ENCODE measurements at regions not wholly inside any gene's neighbourhood (a gene's known extent, or its start where the extent isn't known, plus 50 kb on each side); places are given as distances from the start of the nearest gene placed in this dataset.
"Not testable (repeated sequence)": the region's sequence is repeated elsewhere in the genome, so short reads cannot be mapped to it uniquely, and the experiment has no call there.

- TF ChIP-seq, protein P1, sequence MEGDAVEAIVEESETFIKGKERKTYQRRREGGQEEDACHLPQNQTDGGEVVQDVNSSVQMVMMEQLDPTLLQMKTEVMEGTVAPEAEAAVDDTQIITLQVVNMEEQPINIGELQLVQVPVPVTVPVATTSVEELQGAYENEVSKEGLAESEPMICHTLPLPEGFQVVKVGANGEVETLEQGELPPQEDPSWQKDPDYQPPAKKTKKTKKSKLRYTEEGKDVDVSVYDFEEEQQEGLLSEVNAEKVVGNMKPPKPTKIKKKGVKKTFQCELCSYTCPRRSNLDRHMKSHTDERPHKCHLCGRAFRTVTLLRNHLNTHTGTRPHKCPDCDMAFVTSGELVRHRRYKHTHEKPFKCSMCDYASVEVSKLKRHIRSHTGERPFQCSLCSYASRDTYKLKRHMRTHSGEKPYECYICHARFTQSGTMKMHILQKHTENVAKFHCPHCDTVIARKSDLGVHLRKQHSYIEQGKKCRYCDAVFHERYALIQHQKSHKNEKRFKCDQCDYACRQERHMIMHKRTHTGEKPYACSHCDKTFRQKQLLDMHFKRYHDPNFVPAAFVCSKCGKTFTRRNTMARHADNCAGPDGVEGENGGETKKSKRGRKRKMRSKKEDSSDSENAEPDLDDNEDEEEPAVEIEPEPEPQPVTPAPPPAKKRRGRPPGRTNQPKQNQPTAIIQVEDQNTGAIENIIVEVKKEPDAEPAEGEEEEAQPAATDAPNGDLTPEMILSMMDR (conservative IDR thresholded peaks at IDR 0.05 in 1 of 2, IDR thresholded peaks at IDR 0.05 in 1 of 2; ENCODE audit: low read depth in 1 of 2, low read length in 2 of 2), result not testable (repeated sequence)
- TF ChIP-seq EZH2 (IDR thresholded peaks at IDR 0.05; ENCODE audit: low read length, missing control alignments), result not testable (repeated sequence)
Observed at GRCh38 chr21:32968103-32968502, 57.6 kb upstream of the OLIG2 start.
